ENCODE measurements at regions not wholly inside any gene's neighbourhood (a gene's known extent, or its start where the extent isn't known, plus 50 kb on each side); places are given as distances from the start of the nearest gene placed in this dataset.

GRCh38 chr16:73113336-73113735 lies 65.4 kb upstream of the ZFHX3 start:
- TF ChIP-seq NFIC (IDR thresholded peaks at IDR 0.05; ENCODE audit: borderline replicate concordance) (no peak), IRF3 (IDR thresholded peaks at IDR 0.05; ENCODE audit: low read depth, low read length) (no peak), REST (IDR thresholded peaks at IDR 0.05; ENCODE audit: low read depth, low read length) (no peak), EP300 (IDR thresholded peaks at IDR 0.05; ENCODE audit: borderline replicate concordance in 1 of 2, low read depth in 1 of 2, low read length in 1 of 2) (no peak), CTCF (IDR thresholded peaks at IDR 0.05) (no peak), YY1 (IDR thresholded peaks at IDR 0.05; ENCODE audit: low read depth) (no peak), EZH2phosphoT487 (IDR thresholded peaks at IDR 0.05; ENCODE audit: borderline replicate concordance, low read depth) (no peak), MAX (IDR thresholded peaks at IDR 0.05; ENCODE audit: low read depth) (no peak), TEAD4 (IDR thresholded peaks at IDR 0.05; ENCODE audit: borderline replicate concordance, insufficient read depth) (no peak), USF1 (IDR thresholded peaks at IDR 0.05; ENCODE audit: borderline replicate concordance, low read depth) (no peak), TAF1 (IDR thresholded peaks at IDR 0.05; ENCODE audit: borderline replicate concordance, low read depth, low read length) (no peak), GATA2 (CRISPR knock-in tag; IDR thresholded peaks at IDR 0.05) (no peak), RAD21 (IDR thresholded peaks at IDR 0.05; ENCODE audit: low read length) (no peak), RCOR1 (IDR thresholded peaks at IDR 0.05; ENCODE audit: low read length) (no peak)

Measured in SK-N-SH (cell line).